ENCODE measurements at regions not wholly inside any gene's neighbourhood (a gene's known extent, or its start where the extent isn't known, plus 50 kb on each side); places are given as distances from the start of the nearest gene placed in this dataset.

GRCh38 chr7:23941551-23941950 lies 231.5 kb downstream of the STK31 start:
- Histone ChIP-seq H4K20me1 (ENCODE audit: insufficient read depth, low read depth, low read length) (no peaks in the 10 kb centered on the region), H3K9me2 (replicated peaks; ENCODE audit: insufficient read depth, low read length) (no peaks in the 10 kb centered on the region), H2AFZ (ENCODE audit: low read length) (no peak overlapping the region), H3K79me2 (ENCODE audit: low read length) (no peaks in the 10 kb centered on the region), H3K9ac (ENCODE audit: low read length) (no peak overlapping the region), H3K4me1 (ENCODE audit: low read length) (no peaks in the 10 kb centered on the region), H3K4me3 (ENCODE audit: low read length) (no peak overlapping the region), H3K27ac (ENCODE audit: low read length) (no peak overlapping the region), H3K36me3 (ENCODE audit: insufficient read depth, low read length) (no peaks in the 10 kb centered on the region), H3K9me3 (ENCODE audit: low read length) (no peaks in the 10 kb centered on the region), H3K27me3 (ENCODE audit: low read length) (no peaks in the 10 kb centered on the region), H3K4me2 (ENCODE audit: low read depth, low read length, poor library complexity, severe bottlenecking) (no peak overlapping the region)
- DNase-seq, result no peak

- Histone ChIP-seq H3K9ac (ENCODE audit: low read length) (no peak overlapping the region), H4K20me1 (ENCODE audit: insufficient read depth, low read depth, low read length) (no peaks in the 10 kb centered on the region), H2AFZ (ENCODE audit: low read length) (no peak overlapping the region), H3K79me2 (ENCODE audit: low read length) (no peaks in the 10 kb centered on the region), H3K36me3 (ENCODE audit: insufficient read depth, low read length) (no peaks in the 10 kb centered on the region), H3K4me3 (ENCODE audit: low read length) (no peak overlapping the region), H3K4me1 (ENCODE audit: low read length) (no peaks in the 10 kb centered on the region), H3K27ac (ENCODE audit: low read length) (no peak overlapping the region), H3K9me3 (ENCODE audit: low read length) (no peaks in the 10 kb centered on the region), H3K27me3 (ENCODE audit: low read length) (no peaks in the 10 kb centered on the region), H3K4me2 (ENCODE audit: low read depth, low read length, poor library complexity, severe bottlenecking) (no peak overlapping the region), H3K9me2 (replicated peaks; ENCODE audit: insufficient read depth, low read length) (no peaks in the 10 kb centered on the region)
- DNase-seq, result no peak
Measured at GRCh38 chr7:23942032-23942431, 232.0 kb downstream of the STK31 start.

GRCh38 chr7:23944131-23944530 lies 234.1 kb downstream of the STK31 start:
- Histone ChIP-seq H3K4me3 (ENCODE audit: low read length) (no peak overlapping the region), H3K79me2 (ENCODE audit: low read length) (no peaks in the 10 kb centered on the region), H3K27me3 (ENCODE audit: low read length) (no peaks in the 10 kb centered on the region), H3K9me3 (ENCODE audit: low read length) (no peaks in the 10 kb centered on the region), H3K9me2 (replicated peaks; ENCODE audit: insufficient read depth, low read length) (no peaks in the 10 kb centered on the region), H4K20me1 (ENCODE audit: insufficient read depth, low read depth, low read length) (no peaks in the 10 kb centered on the region), H3K4me2 (ENCODE audit: low read depth, low read length, poor library complexity, severe bottlenecking) (no peak overlapping the region), H3K9ac (ENCODE audit: low read length) (no peak overlapping the region), H2AFZ (ENCODE audit: low read length) (no peak overlapping the region), H3K36me3 (ENCODE audit: insufficient read depth, low read length) (no peaks in the 10 kb centered on the region), H3K4me1 (ENCODE audit: low read length) (no peaks in the 10 kb centered on the region), H3K27ac (ENCODE audit: low read length) (no peak overlapping the region)
- no peak for DNase-seq

- H3K4me2 ChIP-seq (ENCODE audit: low read depth, low read length, poor library complexity, severe bottlenecking), result no peak overlapping the region
- no peaks in the 10 kb centered on the region for H3K9me3 ChIP-seq (ENCODE audit: low read length)
Measured at GRCh38 chr7:23945472-23945871, 235.5 kb downstream of the STK31 start.

GRCh38 chr7:23955145-23955544 lies 245.1 kb downstream of the STK31 start:
- no peaks in the 10 kb centered on the region for H3K79me2 ChIP-seq (ENCODE audit: low read length)
- no peak overlapping the region for H3K4me2 ChIP-seq (ENCODE audit: low read depth, low read length, poor library complexity, severe bottlenecking)
- no peak overlapping the region for H2AFZ ChIP-seq (ENCODE audit: low read length)
- H3K9ac ChIP-seq (ENCODE audit: low read length), result no peak overlapping the region
- no peaks in the 10 kb centered on the region for H3K4me1 ChIP-seq (ENCODE audit: low read length)
- H3K36me3 ChIP-seq (ENCODE audit: insufficient read depth, low read length), result no peaks in the 10 kb centered on the region
- no peak for DNase-seq
- H4K20me1 ChIP-seq (ENCODE audit: insufficient read depth, low read depth, low read length), result no peaks in the 10 kb centered on the region
- no peak overlapping the region for H3K27ac ChIP-seq (ENCODE audit: low read length)
- H3K9me3 ChIP-seq (ENCODE audit: low read length), result no peaks in the 10 kb centered on the region
- no peak overlapping the region for H3K4me3 ChIP-seq (ENCODE audit: low read length)
- no peaks in the 10 kb centered on the region for H3K27me3 ChIP-seq (ENCODE audit: low read length)
- no peaks in the 10 kb centered on the region for H3K9me2 ChIP-seq (replicated peaks; ENCODE audit: insufficient read depth, low read length)

More at GRCh38 chr7:23945472-23945871, 235.5 kb downstream of the STK31 start:
- Histone ChIP-seq H2AFZ (ENCODE audit: low read length) (no peak overlapping the region), H4K20me1 (ENCODE audit: insufficient read depth, low read depth, low read length) (no peaks in the 10 kb centered on the region), H3K4me3 (ENCODE audit: low read length) (no peak overlapping the region), H3K9ac (ENCODE audit: low read length) (no peak overlapping the region), H3K9me2 (replicated peaks; ENCODE audit: insufficient read depth, low read length) (no peaks in the 10 kb centered on the region), H3K36me3 (ENCODE audit: insufficient read depth, low read length) (no peaks in the 10 kb centered on the region), H3K79me2 (ENCODE audit: low read length) (no peaks in the 10 kb centered on the region), H3K27me3 (ENCODE audit: low read length) (no peaks in the 10 kb centered on the region), H3K4me1 (ENCODE audit: low read length) (no peaks in the 10 kb centered on the region), H3K27ac (ENCODE audit: low read length) (no peak overlapping the region)
- no peak for DNase-seq

- no peak for DNase-seq
- Histone ChIP-seq H3K9me2 (replicated peaks; ENCODE audit: insufficient read depth, low read length) (no peaks in the 10 kb centered on the region), H2AFZ (ENCODE audit: low read length) (no peak overlapping the region), H4K20me1 (ENCODE audit: insufficient read depth, low read depth, low read length) (no peaks in the 10 kb centered on the region), H3K4me2 (ENCODE audit: low read depth, low read length, poor library complexity, severe bottlenecking) (no peak overlapping the region), H3K9me3 (ENCODE audit: low read length) (no peaks in the 10 kb centered on the region), H3K4me1 (ENCODE audit: low read length) (no peaks in the 10 kb centered on the region), H3K79me2 (ENCODE audit: low read length) (no peaks in the 10 kb centered on the region), H3K4me3 (ENCODE audit: low read length) (no peak overlapping the region), H3K36me3 (ENCODE audit: insufficient read depth, low read length) (no peaks in the 10 kb centered on the region), H3K27me3 (ENCODE audit: low read length) (no peaks in the 10 kb centered on the region), H3K9ac (ENCODE audit: low read length) (no peak overlapping the region), H3K27ac (ENCODE audit: low read length) (no peak overlapping the region)
Measured at GRCh38 chr7:23955600-23956149, 245.7 kb downstream of the STK31 start.

GRCh38 chr7:23956772-23957576 lies 247.0 kb downstream of the STK31 start:
- Histone ChIP-seq H3K36me3 (ENCODE audit: insufficient read depth, low read length) (no peaks in the 10 kb centered on the region), H3K9me3 (ENCODE audit: low read length) (no peaks in the 10 kb centered on the region), H3K4me2 (ENCODE audit: low read depth, low read length, poor library complexity, severe bottlenecking) (no peak overlapping the region), H3K27me3 (ENCODE audit: low read length) (no peaks in the 10 kb centered on the region), H3K9ac (ENCODE audit: low read length) (no peak overlapping the region), H3K9me2 (replicated peaks; ENCODE audit: insufficient read depth, low read length) (no peaks in the 10 kb centered on the region), H3K4me3 (ENCODE audit: low read length) (no peak overlapping the region), H3K4me1 (ENCODE audit: low read length) (no peaks in the 10 kb centered on the region), H3K79me2 (ENCODE audit: low read length) (no peaks in the 10 kb centered on the region), H3K27ac (ENCODE audit: low read length) (no peak overlapping the region), H2AFZ (ENCODE audit: low read length) (no peak overlapping the region), H4K20me1 (ENCODE audit: insufficient read depth, low read depth, low read length) (no peaks in the 10 kb centered on the region)
- DNase-seq, result no peak

GRCh38 chr7:23959821-23960220 lies 249.8 kb downstream of the STK31 start:
- H3K4me3 ChIP-seq (ENCODE audit: low read length), result no peak overlapping the region
- H4K20me1 ChIP-seq (ENCODE audit: insufficient read depth, low read depth, low read length), result no peaks in the 10 kb centered on the region
- H3K27ac ChIP-seq (ENCODE audit: low read length), result no peak overlapping the region
- H2AFZ ChIP-seq (ENCODE audit: low read length), result no peak overlapping the region
- no peak overlapping the region for H3K9ac ChIP-seq (ENCODE audit: low read length)
- no peaks in the 10 kb centered on the region for H3K4me1 ChIP-seq (ENCODE audit: low read length)
- no peaks in the 10 kb centered on the region for H3K9me2 ChIP-seq (replicated peaks; ENCODE audit: insufficient read depth, low read length)
- no peaks in the 10 kb centered on the region for H3K27me3 ChIP-seq (ENCODE audit: low read length)
- no peaks in the 10 kb centered on the region for H3K36me3 ChIP-seq (ENCODE audit: insufficient read depth, low read length)
- H3K79me2 ChIP-seq (ENCODE audit: low read length), result no peaks in the 10 kb centered on the region
- DNase-seq, result no peak
- H3K4me2 ChIP-seq (ENCODE audit: low read depth, low read length, poor library complexity, severe bottlenecking), result no peak overlapping the region
- no peaks in the 10 kb centered on the region for H3K9me3 ChIP-seq (ENCODE audit: low read length)

Measured in Karpas-422 (cell line).